Keratinocyte (primary cell): ENCODE measurements at regions not wholly inside any gene's neighbourhood (a gene's known extent, or its start where the extent isn't known, plus 50 kb on each side); places are given as distances from the start of the nearest gene placed in this dataset.

ENCODE experiments used
- EZH2 ChIP-seq: IDR thresholded peaks from one replicate; pipeline ENCODE4 v1.6.1; 2012; ENCODE audit warnings: inconsistent platforms, mild to moderate bottlenecking, low read length, moderate library complexity
- TF ChIP-seq, protein P1 (sequence below), 3 experiments: IDR thresholded peaks in 1 of 3; conservative IDR thresholded peaks in 1 of 3; optimal IDR thresholded peaks in 1 of 3; 2 replicates in 2 of 3; 3 replicates in 1 of 3; pipeline versions ENCODE3 to v1.5.1; 2011; ENCODE audit warnings: low read length in 3 of 3, mild to moderate bottlenecking in 3 of 3, moderate library complexity in 2 of 3, control low read depth in 1 of 3, inconsistent platforms in 1 of 3; ENCODE audit not compliant: insufficient read depth in 2 of 3; ENCODE audit errors: extremely low read depth in 1 of 3

DNA sequence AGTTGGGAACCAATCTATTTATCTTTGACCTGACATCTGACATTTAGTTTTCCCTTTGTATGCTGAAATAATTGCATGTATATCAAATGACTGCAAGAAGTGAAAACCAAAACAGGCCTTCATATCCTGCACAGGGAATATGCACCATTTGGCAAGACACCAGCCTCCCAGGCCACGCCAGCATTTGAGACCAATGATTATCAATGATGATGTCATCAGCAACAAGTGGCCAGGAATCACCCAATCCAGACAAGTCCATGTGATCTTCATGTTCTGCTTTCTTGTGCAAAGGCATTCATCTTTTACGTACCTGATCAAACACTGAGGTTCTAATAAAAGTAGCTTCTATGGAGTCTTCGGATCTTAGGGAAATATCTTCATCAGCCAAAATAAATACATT, 107.4 kb upstream of the TENT5A start:
- TF ChIP-seq, protein P1, sequence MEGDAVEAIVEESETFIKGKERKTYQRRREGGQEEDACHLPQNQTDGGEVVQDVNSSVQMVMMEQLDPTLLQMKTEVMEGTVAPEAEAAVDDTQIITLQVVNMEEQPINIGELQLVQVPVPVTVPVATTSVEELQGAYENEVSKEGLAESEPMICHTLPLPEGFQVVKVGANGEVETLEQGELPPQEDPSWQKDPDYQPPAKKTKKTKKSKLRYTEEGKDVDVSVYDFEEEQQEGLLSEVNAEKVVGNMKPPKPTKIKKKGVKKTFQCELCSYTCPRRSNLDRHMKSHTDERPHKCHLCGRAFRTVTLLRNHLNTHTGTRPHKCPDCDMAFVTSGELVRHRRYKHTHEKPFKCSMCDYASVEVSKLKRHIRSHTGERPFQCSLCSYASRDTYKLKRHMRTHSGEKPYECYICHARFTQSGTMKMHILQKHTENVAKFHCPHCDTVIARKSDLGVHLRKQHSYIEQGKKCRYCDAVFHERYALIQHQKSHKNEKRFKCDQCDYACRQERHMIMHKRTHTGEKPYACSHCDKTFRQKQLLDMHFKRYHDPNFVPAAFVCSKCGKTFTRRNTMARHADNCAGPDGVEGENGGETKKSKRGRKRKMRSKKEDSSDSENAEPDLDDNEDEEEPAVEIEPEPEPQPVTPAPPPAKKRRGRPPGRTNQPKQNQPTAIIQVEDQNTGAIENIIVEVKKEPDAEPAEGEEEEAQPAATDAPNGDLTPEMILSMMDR (optimal IDR thresholded peaks at IDR 0.05 in 1 of 3, IDR thresholded peaks at IDR 0.05 in 1 of 3, conservative IDR thresholded peaks at IDR 0.05 in 1 of 3; ENCODE audit: extremely low read depth in 1 of 3, insufficient read depth in 2 of 3, low read length in 3 of 3): no peak
- no peak for TF ChIP-seq EZH2
